ENCODE measurements at regions not wholly inside any gene's neighbourhood (a gene's known extent, or its start where the extent isn't known, plus 50 kb on each side); places are given as distances from the start of the nearest gene placed in this dataset.
"Not testable (repeated sequence)": the region's sequence is repeated elsewhere in the genome, so short reads cannot be mapped to it uniquely, and the experiment has no call there.

- no peak for DNase-seq
These were observed 1407.7 kb downstream of the LRFN5 start for GRCh38 chr14:43014338-43014737.

GRCh38 chr14:43012817-43013216 lies 1406.1 kb downstream of the LRFN5 start:
- no peak for DNase-seq

GRCh38 chr14:43005807-43006206 lies 1399.1 kb downstream of the LRFN5 start:
- peak; percentile 16 for DNase-seq

GRCh38 chr14:43003845-43004244 lies 1397.2 kb downstream of the LRFN5 start:
- DNase-seq, result no peak

- DNase-seq, result no peak
These were observed 1395.1 kb downstream of the LRFN5 start for GRCh38 chr14:43001731-43002130.

GRCh38 chr14:42994051-42994736 lies 1387.5 kb downstream of the LRFN5 start:
- DNase-seq, result no peak

GRCh38 chr14:42992930-42993329 lies 1386.3 kb downstream of the LRFN5 start:
- no peak for DNase-seq

- no peak for DNase-seq
These were observed 1373.7 kb downstream of the LRFN5 start for GRCh38 chr14:42980419-42980818.

GRCh38 chr14:42973171-42973570 lies 1366.5 kb downstream of the LRFN5 start:
- not testable (repeated sequence) for DNase-seq

GRCh38 chr14:42965512-42965911 lies 1358.8 kb downstream of the LRFN5 start:
- no peak for DNase-seq

- no peak for DNase-seq
These were observed 1354.8 kb downstream of the LRFN5 start for GRCh38 chr14:42961509-42961908.

- no peak for DNase-seq
These were observed 1343.7 kb downstream of the LRFN5 start for GRCh38 chr14:42950363-42950762.

- DNase-seq, result no peak
These were observed 1341.3 kb downstream of the LRFN5 start for GRCh38 chr14:42947991-42948390.

GRCh38 chr14:42944284-42944683 lies 1337.6 kb downstream of the LRFN5 start:
- no peak for DNase-seq

GRCh38 chr14:42931308-42931707 lies 1324.6 kb downstream of the LRFN5 start:
- DNase-seq, result no peak

- DNase-seq, result no peak
These were observed 1323.3 kb downstream of the LRFN5 start for GRCh38 chr14:42929806-42930480.

- DNase-seq, result no peak
These were observed 1320.6 kb downstream of the LRFN5 start for GRCh38 chr14:42927313-42927712.

- DNase-seq, result no peak
These were observed 1315.2 kb downstream of the LRFN5 start for GRCh38 chr14:42921901-42922300.

GRCh38 chr14:42918615-42919014 lies 1311.9 kb downstream of the LRFN5 start:
- DNase-seq, result no peak

- no peak for DNase-seq
These were observed 1305.0 kb downstream of the LRFN5 start for GRCh38 chr14:42911642-42912041.

- DNase-seq, result no peak
These were observed 1303.0 kb downstream of the LRFN5 start for GRCh38 chr14:42909659-42910058.

- DNase-seq, result no peak
These were observed 1286.5 kb downstream of the LRFN5 start for GRCh38 chr14:42893183-42893582.

- no peak for DNase-seq
These were observed 1277.4 kb downstream of the LRFN5 start for GRCh38 chr14:42884100-42884499.

- no peak for DNase-seq
These were observed 1271.0 kb downstream of the LRFN5 start for GRCh38 chr14:42877716-42878115.

GRCh38 chr14:42872786-42873185 lies 1266.1 kb downstream of the LRFN5 start:
- DNase-seq, result no peak

Data from NCI-H1694 treated with DMSO at 0.1 percent for 48 hours (cell line).